Lung (tissue), 11 donors: ENCODE measurements at regions not wholly inside any gene's neighbourhood (a gene's known extent, or its start where the extent isn't known, plus 50 kb on each side); places are given as distances from the start of the nearest gene placed in this dataset.

ENCODE experiments used
- ATAC-seq: fragments of 200-7000 bp; cut with Tn5 transposase; one replicate; pipeline ENCODE4 v1.9.1; 2020; ENCODE audit warnings: moderate number of reproducible peaks; ENCODE audit not compliant: insufficient read depth, low FRiP score
- DNase-seq, 3 donors: peaks; one replicate each; pipeline ENCODE4 v3.0.0-alpha.2; 2013 to 2017
- H3K27ac ChIP-seq, 2 donors: one replicate each; pipeline ENCODE4 v1.5.1; 2013; ENCODE audit warnings: mild to moderate bottlenecking in 2 of 2, moderate library complexity in 2 of 2, control low read depth in 1 of 2, inconsistent platforms in 1 of 2, low read depth in 1 of 2, low read length in 1 of 2
- H3K27me3 ChIP-seq, 3 donors: one replicate each; pipeline ENCODE4 v1.5.1; 2013; ENCODE audit warnings: low read length in 2 of 3; ENCODE audit not compliant: control insufficient read depth in 3 of 3, insufficient read depth in 3 of 3
- H3K36me3 ChIP-seq, 4 donors: one replicate each; pipeline ENCODE4 v1.5.1; 2013; ENCODE audit warnings: low read length in 4 of 4, mild to moderate bottlenecking in 1 of 4, moderate library complexity in 1 of 4; ENCODE audit not compliant: control insufficient read depth in 4 of 4, insufficient read depth in 4 of 4
- H3K4me1 ChIP-seq, 5 donors: one replicate each; pipeline ENCODE4 v1.5.1; 2013; ENCODE audit warnings: low read length in 5 of 5, mild to moderate bottlenecking in 2 of 5, moderate library complexity in 1 of 5; ENCODE audit not compliant: control insufficient read depth in 5 of 5, insufficient read depth in 5 of 5
- H3K4me3 ChIP-seq: one replicate; pipeline ENCODE4 v1.5.1; 2013; ENCODE audit warnings: mild to moderate bottlenecking, control low read depth, moderate library complexity
- H3K9ac ChIP-seq, 2 donors: one replicate each; pipeline ENCODE4 v1.5.1; 2013; ENCODE audit warnings: low read length in 2 of 2, control low read depth in 1 of 2; ENCODE audit not compliant: insufficient read depth in 1 of 2
- H3K9me3 ChIP-seq, 4 donors: one replicate each; pipeline ENCODE4 v1.5.1; 2013; ENCODE audit warnings: low read length in 3 of 4, mild to moderate bottlenecking in 1 of 4, moderate library complexity in 1 of 4; ENCODE audit not compliant: control insufficient read depth in 4 of 4, insufficient read depth in 3 of 4
- CTCF ChIP-seq: IDR thresholded peaks from 2 replicates; pipeline ENCODE4 v1.5.1; 2012; ENCODE audit warnings: mild to moderate bottlenecking; ENCODE audit errors: control extremely low read depth, extremely low read depth
- WGBS, 2 donors: extraction: QIAGEN DNeasy Blood & Tissue Kit; methylation state at CpG; one replicate each; pipeline ENCODE4 v1.1.7; 2013; 5-methylcytosine and 5-hydroxymethylcytosine counted together
- donor health status: control.
- donor health status: control.
- donor health status: Bipolar disorder and iron deficiency.
- donor health status: healthy.
- donor health status: DM: yes; HTN: yes; CAD: no.

- DNase-seq: no peak
Measured at GRCh38 chr17:36812762-36813161, 124.5 kb upstream of the LHX1 start.

GRCh38 chr17:36813357-36813756 is 123.9 kb upstream of the LHX1 start:
- Histone ChIP-seq H3K4me3 (no peak overlapping the region), H3K4me1 (peaks cover 0 to 2% (median 0%) of the 10 kb centered on the region in 5 donors), H3K27ac (no peak overlapping the region), H3K9ac (no peak overlapping the region), H3K36me3 (no peaks in the 10 kb centered on the region), H3K9me3 (peaks cover 0 to 2% (median 0%) of the 10 kb centered on the region in 4 donors), H3K27me3 (peaks cover 8 to 69% (median 42%) of the 10 kb centered on the region in 3 donors)
- TF ChIP-seq CTCF: no peak
- no peak for DNase-seq
- 51 to 64% methylated on average over 5 of the region's 5 CpGs for WGBS, 2 donors
- ATAC-seq: no peak

More at GRCh38 chr17:36812762-36813161, 124.5 kb upstream of the LHX1 start:
- Histone ChIP-seq H3K27ac (no peak overlapping the region), H3K9ac (no peak overlapping the region), H3K4me3 (no peak overlapping the region), H3K27me3 (peaks cover 14 to 70% (median 44%) of the 10 kb centered on the region in 3 donors), H3K9me3 (peaks cover 0 to 2% (median 0%) of the 10 kb centered on the region in 4 donors), H3K4me1 (peaks cover 0 to 3% (median 0%) of the 10 kb centered on the region in 5 donors), H3K36me3 (no peaks in the 10 kb centered on the region)
- ATAC-seq: no peak
- WGBS, 2 donors: 4 to 7% methylated on average over 9 of the region's 9 CpGs
- no peak for TF ChIP-seq CTCF

- Histone ChIP-seq H3K27me3 (peaks cover 1 to 63% (median 37%) of the 10 kb centered on the region in 3 donors), H3K27ac (no peak overlapping the region), H3K4me1 (no peaks in the 10 kb centered on the region), H3K36me3 (no peaks in the 10 kb centered on the region), H3K9me3 (peaks cover 0 to 2% (median 0%) of the 10 kb centered on the region in 4 donors), H3K4me3 (no peak overlapping the region), H3K9ac (no peak overlapping the region)
- WGBS, 2 donors: 52 to 53% methylated on average over 18 of the region's 18 CpGs
- TF ChIP-seq CTCF: no peak
- DNase-seq (no peak), ATAC-seq (no peak)
Measured at GRCh38 chr17:36813957-36814563, 123.2 kb upstream of the LHX1 start.

GRCh38 chr17:36814958-36815357 is 122.3 kb upstream of the LHX1 start:
- peaks cover 0 to 61% (median 29%) of the 10 kb centered on the region in 3 donors for H3K27me3 ChIP-seq
- no peak overlapping the region for H3K27ac ChIP-seq
- ATAC-seq (no peak), DNase-seq (no peak)
- H3K4me1 ChIP-seq: no peaks in the 10 kb centered on the region
- no peak for TF ChIP-seq CTCF
- H3K9ac ChIP-seq: no peak overlapping the region
- H3K4me3 ChIP-seq: no peak overlapping the region
- H3K9me3 ChIP-seq: peaks cover 0 to 2% (median 0%) of the 10 kb centered on the region in 4 donors
- no peaks in the 10 kb centered on the region for H3K36me3 ChIP-seq
- WGBS, 2 donors: 74% methylated on average over 7 of the region's 7 CpGs
